Limb (tissue), 2 donors: ENCODE measurements at regions not wholly inside any gene's neighbourhood (a gene's known extent, or its start where the extent isn't known, plus 50 kb on each side); places are given as distances from the start of the nearest gene placed in this dataset.

Source experiments
- DNase-seq, 2 donors: peaks; one replicate each; pipeline ENCODE4 v3.0.0-alpha.2; 2016; ENCODE audit errors: extremely low spot score in 2 of 2

- no peak for DNase-seq
These were observed 689.9 kb downstream of the TUSC7 start for GRCh38 chr3:117399311-117400078.

- no peak for DNase-seq
These were observed 690.7 kb downstream of the TUSC7 start for GRCh38 chr3:117400303-117400702.

- DNase-seq = no peak
These were observed 694.6 kb downstream of the TUSC7 start for GRCh38 chr3:117404141-117404540.

DNA sequence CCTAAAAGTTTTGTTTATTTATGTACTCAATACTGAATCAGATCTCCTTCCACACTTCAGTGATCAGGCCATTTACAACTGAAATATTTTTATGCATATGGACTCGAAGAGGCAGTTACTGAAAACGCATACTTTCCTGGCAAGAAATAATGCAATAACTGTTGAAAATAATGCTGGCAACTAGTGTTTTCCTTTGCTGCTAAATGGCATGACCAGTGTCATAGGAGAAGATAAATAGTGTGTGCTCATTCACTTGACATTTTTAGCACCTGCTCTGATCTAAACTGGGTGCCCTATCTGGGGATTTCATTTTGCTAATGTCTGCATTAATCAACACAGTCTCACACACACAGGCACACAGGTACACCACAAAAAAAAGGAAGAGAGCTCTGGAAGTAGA, 695.2 kb downstream of the TUSC7 start:
- no peak for DNase-seq

DNA sequence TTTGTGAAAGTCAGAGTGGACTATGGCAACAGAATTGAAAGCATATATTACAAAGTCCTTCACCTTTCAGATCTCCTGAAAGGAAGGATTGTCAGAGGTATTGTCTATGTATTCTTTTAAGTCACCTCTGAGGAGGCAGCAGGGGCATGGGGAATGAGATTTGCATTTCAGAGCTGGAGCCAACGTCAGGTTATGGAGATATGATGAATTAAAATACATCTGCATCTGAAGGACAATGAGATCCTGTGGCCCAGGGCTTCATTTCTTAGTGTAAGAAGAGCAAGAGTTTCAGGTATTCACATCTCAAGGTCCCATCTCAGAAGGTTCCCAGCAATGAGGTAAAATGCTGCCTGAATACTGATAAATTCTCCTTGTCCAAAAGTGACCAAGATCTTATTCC, 695.8 kb downstream of the TUSC7 start:
- no peak for DNase-seq

DNA sequence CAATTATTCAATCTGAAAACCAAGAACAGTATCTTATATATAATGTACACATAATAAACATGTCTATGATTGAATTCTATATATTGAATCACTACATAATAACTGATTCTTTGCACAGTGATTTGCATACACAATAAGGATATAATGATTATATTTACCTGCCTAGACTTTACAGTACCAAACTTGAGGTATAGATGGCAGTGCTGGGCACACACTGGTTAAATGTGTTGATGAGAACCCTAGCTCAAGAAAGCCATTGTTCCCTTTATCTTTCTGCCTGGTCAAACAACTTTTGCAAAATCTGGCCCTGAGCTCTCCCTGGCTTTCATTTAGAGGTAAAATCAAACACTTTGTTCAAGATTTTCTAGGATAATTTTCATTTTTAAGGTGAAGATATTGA, 697.7 kb downstream of the TUSC7 start:
- no peak for DNase-seq

DNA sequence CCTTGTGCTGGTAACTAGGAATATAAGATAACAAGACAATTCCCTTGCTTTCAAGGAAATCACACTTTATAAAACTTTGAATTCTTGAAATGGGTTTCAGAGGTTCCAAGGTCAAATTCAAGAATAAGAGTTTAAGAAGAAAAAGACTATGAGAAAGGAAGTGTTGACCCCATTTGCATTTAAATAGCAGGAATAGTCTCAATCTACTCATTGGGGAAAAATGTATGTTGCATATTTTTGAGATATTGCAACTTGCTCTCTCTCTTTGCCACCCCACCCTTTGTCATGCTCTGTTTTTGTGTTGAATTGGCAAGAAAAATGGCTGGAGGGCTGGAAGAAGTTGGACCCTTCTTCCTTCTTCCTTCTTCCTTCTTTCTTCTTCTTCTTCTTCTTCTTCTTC, 699.2 kb downstream of the TUSC7 start:
- DNase-seq = no peak

DNA sequence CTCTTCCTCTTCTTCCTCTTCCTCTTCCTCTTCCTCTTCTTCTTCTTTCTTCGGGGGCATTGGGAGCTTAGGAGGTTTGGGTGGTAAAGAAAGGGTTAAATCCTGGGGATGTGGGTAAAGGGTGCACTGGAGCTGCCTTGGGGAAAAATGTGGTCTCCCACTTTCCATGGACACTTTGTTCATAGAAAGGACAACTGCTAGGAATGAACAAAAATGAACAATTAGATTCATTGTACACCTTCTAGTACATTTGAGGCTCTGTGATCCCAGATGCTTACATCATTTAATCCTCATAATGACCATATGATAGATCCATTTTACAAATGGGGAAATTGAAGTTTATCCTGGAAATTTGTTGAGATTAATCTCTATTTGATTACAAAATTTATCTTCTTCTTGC, 699.7 kb downstream of the TUSC7 start:
- no peak for DNase-seq

GRCh38 chr3:117409701-117410459, 700.3 kb downstream of the TUSC7 start:
- no peak for DNase-seq

GRCh38 chr3:117411971-117412370, 702.4 kb downstream of the TUSC7 start:
- DNase-seq = no peak

- no peak for DNase-seq
These were observed 707.8 kb downstream of the TUSC7 start for GRCh38 chr3:117417411-117417810.

GRCh38 chr3:117427081-117427480, 717.5 kb downstream of the TUSC7 start:
- DNase-seq = no peak

GRCh38 chr3:117433427-117433826, 723.8 kb downstream of the TUSC7 start:
- no peak for DNase-seq

DNA sequence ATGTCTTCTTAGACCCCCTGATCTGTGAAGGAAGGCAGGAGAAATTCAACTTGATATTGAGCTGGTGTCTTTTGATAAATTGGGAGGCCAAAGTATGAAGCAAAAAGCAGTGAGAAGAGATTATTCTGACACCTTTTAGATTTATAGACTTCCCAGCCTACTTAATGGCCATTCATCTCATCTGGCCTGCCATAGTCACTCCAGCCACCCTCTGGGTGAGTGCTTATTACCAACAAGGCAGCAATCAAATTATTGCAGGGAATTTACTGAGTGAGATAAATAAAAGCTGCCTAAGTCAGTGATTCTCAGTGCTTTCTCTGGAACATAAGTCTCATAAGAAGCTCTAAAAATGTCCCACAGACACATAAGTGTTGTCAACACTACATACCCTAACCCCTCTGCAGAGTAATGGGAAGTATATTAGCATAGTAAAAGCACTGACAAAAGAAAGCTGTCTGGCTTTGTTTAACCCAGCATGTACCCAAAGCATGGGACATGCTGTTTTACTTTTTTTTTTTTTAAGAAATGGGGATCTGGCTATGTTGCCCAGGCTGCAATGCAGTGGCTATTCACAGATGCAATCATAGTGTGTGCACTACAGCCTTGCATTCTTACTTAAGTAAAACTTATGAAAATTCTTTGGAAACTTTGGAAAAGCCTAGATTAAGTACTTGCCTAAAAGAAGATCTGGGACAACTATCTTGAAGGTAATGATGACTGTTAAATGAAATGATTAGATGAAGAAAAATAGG, 725.3 kb downstream of the TUSC7 start:
- no peak for DNase-seq

- DNase-seq = no peak
These were observed 725.9 kb downstream of the TUSC7 start for GRCh38 chr3:117435506-117435905.

DNA sequence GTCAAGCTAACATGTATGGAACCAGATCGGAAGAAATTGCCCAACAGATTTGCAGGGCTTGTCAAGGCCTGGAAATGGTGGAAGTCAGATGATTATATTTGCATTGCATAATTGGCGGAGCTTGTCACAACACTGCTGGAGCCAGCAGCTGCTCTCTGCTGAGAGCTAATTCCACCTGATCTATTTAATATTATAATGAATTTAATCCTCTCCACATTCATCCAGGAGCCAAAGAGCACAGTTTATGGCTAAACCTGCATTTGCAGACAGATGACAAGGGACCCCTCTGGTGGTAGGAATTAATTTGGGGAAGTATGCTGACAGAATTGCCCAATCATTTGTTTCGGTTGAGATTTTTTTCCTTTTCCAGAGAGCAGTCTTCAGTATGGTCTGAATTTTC, 730.2 kb downstream of the TUSC7 start:
- DNase-seq = no peak

GRCh38 chr3:117441851-117442250, 732.3 kb downstream of the TUSC7 start:
- no peak for DNase-seq

DNA sequence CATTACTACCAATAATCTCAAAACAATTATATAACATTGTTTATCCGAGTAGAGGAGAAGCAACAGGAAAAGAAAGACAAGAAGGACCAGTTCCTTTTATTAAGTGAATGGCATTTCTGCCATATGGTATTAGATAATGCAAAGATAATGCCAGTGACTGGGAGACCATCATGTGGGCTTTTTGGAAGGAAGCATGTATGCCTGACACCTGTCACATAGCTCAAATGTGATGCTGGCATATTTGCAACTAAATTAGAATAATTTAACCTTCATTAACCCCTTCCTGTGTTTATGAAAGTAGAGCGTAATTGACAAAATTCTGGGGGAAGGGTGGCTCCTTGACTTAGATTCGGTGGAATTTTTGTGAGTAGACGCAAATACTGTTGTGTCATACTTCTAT, 733.0 kb downstream of the TUSC7 start:
- no peak for DNase-seq

DNA sequence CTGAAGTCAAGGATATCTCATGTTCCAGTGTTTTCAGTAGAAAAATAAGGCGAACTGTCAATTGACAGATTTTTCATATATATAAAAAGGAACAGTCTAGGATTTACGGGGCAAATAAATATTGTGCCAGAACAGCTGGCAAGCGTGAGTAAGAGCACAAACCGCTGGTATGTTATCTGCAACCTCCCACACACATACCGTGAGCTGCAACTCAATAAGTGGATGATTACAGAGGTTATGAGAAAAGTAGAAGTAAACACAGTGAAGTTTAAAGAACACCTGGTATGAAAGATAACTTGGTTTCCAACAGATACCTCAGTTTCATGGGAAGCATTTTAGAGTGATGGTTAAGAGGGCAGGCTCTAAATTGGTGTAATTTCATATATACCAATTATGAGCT, 733.4 kb downstream of the TUSC7 start:
- DNase-seq = no peak

- no peak for DNase-seq
These were observed 734.6 kb downstream of the TUSC7 start for GRCh38 chr3:117444175-117444574.

- DNase-seq = no peak
These were observed 737.8 kb downstream of the TUSC7 start for GRCh38 chr3:117447419-117447818.

GRCh38 chr3:117450026-117450425, 740.4 kb downstream of the TUSC7 start:
- DNase-seq = no peak
